ENCODE measurements at regions not wholly inside any gene's neighbourhood (a gene's known extent, or its start where the extent isn't known, plus 50 kb on each side); places are given as distances from the start of the nearest gene placed in this dataset.

DNA sequence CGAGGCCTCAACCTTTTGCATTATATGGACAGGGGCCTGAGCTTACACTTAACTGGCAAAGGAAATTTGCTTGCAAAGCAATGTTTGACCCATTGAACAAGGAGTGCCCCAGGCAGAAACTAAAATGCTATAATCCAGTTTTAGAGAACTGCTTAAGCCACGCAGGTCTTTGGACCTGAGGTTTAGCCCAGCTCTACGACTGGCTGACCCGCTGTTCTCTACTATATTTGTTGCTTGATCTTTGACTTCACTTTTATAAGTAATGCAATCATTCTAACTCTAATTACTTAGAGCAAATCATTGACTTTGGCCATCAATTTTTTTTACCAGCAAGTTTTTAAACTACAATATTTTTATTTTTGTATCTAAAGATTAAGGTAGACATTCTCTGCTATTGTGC lies 268.8 kb downstream of the MREG start:
- TF ChIP-seq, protein P1, sequence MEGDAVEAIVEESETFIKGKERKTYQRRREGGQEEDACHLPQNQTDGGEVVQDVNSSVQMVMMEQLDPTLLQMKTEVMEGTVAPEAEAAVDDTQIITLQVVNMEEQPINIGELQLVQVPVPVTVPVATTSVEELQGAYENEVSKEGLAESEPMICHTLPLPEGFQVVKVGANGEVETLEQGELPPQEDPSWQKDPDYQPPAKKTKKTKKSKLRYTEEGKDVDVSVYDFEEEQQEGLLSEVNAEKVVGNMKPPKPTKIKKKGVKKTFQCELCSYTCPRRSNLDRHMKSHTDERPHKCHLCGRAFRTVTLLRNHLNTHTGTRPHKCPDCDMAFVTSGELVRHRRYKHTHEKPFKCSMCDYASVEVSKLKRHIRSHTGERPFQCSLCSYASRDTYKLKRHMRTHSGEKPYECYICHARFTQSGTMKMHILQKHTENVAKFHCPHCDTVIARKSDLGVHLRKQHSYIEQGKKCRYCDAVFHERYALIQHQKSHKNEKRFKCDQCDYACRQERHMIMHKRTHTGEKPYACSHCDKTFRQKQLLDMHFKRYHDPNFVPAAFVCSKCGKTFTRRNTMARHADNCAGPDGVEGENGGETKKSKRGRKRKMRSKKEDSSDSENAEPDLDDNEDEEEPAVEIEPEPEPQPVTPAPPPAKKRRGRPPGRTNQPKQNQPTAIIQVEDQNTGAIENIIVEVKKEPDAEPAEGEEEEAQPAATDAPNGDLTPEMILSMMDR (IDR thresholded peaks at IDR 0.05 in 2 of 3, conservative IDR thresholded peaks at IDR 0.05 in 1 of 3; ENCODE audit: control insufficient read depth in 2 of 3, extremely low read depth in 1 of 3, insufficient read depth in 1 of 3, low read depth in 3 of 3, low read length in 3 of 3): no peak
- TF ChIP-seq SRF (IDR thresholded peaks at IDR 0.05; ENCODE audit: low read depth in 2 of 2, low read length in 2 of 2): no peak
- TF ChIP-seq, protein P2, sequence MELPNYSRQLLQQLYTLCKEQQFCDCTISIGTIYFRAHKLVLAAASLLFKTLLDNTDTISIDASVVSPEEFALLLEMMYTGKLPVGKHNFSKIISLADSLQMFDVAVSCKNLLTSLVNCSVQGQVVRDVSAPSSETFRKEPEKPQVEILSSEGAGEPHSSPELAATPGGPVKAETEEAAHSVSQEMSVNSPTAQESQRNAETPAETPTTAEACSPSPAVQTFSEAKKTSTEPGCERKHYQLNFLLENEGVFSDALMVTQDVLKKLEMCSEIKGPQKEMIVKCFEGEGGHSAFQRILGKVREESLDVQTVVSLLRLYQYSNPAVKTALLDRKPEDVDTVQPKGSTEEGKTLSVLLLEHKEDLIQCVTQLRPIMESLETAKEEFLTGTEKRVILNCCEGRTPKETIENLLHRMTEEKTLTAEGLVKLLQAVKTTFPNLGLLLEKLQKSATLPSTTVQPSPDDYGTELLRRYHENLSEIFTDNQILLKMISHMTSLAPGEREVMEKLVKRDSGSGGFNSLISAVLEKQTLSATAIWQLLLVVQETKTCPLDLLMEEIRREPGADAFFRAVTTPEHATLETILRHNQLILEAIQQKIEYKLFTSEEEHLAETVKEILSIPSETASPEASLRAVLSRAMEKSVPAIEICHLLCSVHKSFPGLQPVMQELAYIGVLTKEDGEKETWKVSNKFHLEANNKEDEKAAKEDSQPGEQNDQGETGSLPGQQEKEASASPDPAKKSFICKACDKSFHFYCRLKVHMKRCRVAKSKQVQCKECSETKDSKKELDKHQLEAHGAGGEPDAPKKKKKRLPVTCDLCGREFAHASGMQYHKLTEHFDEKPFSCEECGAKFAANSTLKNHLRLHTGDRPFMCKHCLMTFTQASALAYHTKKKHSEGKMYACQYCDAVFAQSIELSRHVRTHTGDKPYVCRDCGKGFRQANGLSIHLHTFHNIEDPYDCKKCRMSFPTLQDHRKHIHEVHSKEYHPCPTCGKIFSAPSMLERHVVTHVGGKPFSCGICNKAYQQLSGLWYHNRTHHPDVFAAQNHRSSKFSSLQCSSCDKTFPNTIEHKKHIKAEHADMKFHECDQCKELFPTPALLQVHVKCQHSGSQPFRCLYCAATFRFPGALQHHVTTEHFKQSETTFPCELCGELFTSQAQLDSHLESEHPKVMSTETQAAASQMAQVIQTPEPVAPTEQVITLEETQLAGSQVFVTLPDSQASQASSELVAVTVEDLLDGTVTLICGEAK (IDR thresholded peaks at IDR 0.05; ENCODE audit: borderline replicate concordance): no peak
